HT-29 (cell line): ENCODE measurements at regions not wholly inside any gene's neighbourhood (a gene's known extent, or its start where the extent isn't known, plus 50 kb on each side); places are given as distances from the start of the nearest gene placed in this dataset. TPM values are rescaled to one million over a fixed set of nuclear protein-coding genes. Genes with fewer than 3 reads are reported as not detected.
"Not testable (repeated sequence)": the region's sequence is repeated elsewhere in the genome, so short reads cannot be mapped to it uniquely, and the experiment has no call there.

Source experiments
- DNase-seq: peaks from one replicate; pipeline ENCODE4 v3.0.0-alpha.2; 2015; ENCODE audit warnings: low spot score
- small RNA-seq: library from RNA; depleted of rRNA; stranded (forward); fragments of <200 nt; gene quantifications from one replicate; pipeline ENCODE3, GENCODE V24; 2014

- not testable (repeated sequence) for DNase-seq
Measured at GRCh38 chr1:72428276-72428675, 145.9 kb upstream of the NEGR1 start.

- DNase-seq, result no peak
Measured at GRCh38 chr1:72419229-72419628, 136.9 kb upstream of the NEGR1 start.

GRCh38 chr1:72412286-72412685 lies 129.9 kb upstream of the NEGR1 start:
- DNase-seq, result no peak

- DNase-seq, result no peak
Measured at GRCh38 chr1:72399807-72400206, 117.5 kb upstream of the NEGR1 start.

- DNase-seq, result no peak
Measured at GRCh38 chr1:72397786-72398185, 115.4 kb upstream of the NEGR1 start.

- DNase-seq, result no peak
Measured at GRCh38 chr1:72394457-72394856, 112.1 kb upstream of the NEGR1 start.

GRCh38 chr1:72379072-72379471 lies 96.7 kb upstream of the NEGR1 start:
- DNase-seq, result no peak

GRCh38 chr1:72375226-72375625 lies 92.9 kb upstream of the NEGR1 start:
- no peak for DNase-seq

- no peak for DNase-seq
Measured at GRCh38 chr1:72371259-72372035, 89.1 kb upstream of the NEGR1 start.

- DNase-seq, result not testable (repeated sequence)
Measured at GRCh38 chr1:72370836-72371235, 88.5 kb upstream of the NEGR1 start.

- no peak for DNase-seq
Measured at GRCh38 chr1:72369069-72369757, 86.9 kb upstream of the NEGR1 start.

GRCh38 chr1:72366466-72366865 lies 84.1 kb upstream of the NEGR1 start:
- no peak for DNase-seq

GRCh38 chr1:72365693-72366092 lies 83.4 kb upstream of the NEGR1 start:
- no peak for DNase-seq

- DNase-seq, result no peak
Measured at GRCh38 chr1:72362538-72362937, 80.2 kb upstream of the NEGR1 start.

- DNase-seq, result no peak
Measured at GRCh38 chr1:72357411-72357810, 75.1 kb upstream of the NEGR1 start.

- no peak for DNase-seq
Measured at GRCh38 chr1:72355899-72356298, 73.6 kb upstream of the NEGR1 start.

- no peak for DNase-seq
Measured at GRCh38 chr1:72341661-72342060, 59.3 kb upstream of the NEGR1 start.

GRCh38 chr1:72336776-72337175 lies 54.4 kb upstream of the NEGR1 start:
- no peak for DNase-seq

Small RNA genes in the stretch of these regions (small RNA-seq; reads per million reads assigned to genes)
- gene RN7SKP19, result not detected
- gene RNA5SP50, result 1.5 reads per million, percentile 55 among the genes with 10 or more reads in this experiment
- gene RNU4ATAC8P, result not detected
- gene RNU6-1246P, result not detected
